Choroid plexus epithelial cell (primary cell): ENCODE measurements at regions not wholly inside any gene's neighbourhood (a gene's known extent, or its start where the extent isn't known, plus 50 kb on each side); places are given as distances from the start of the nearest gene placed in this dataset.
"Not testable (repeated sequence)": the region's sequence is repeated elsewhere in the genome, so short reads cannot be mapped to it uniquely, and the experiment has no call there.

Source experiments
- DNase-seq: peaks from one replicate; pipeline ENCODE4 v3.0.0-alpha.2; 2010; ENCODE audit warnings: low read depth
- H3K4me3 ChIP-seq: 2 replicates; pipeline ENCODE4 v1.5.1; 2011; ENCODE audit warnings: low read depth, mild to moderate bottlenecking, control low read depth, low read length, moderate library complexity
- TF ChIP-seq, protein P1 (sequence below): conservative IDR thresholded peaks from 2 replicates; pipeline ENCODE4 v1.5.1; 2011; ENCODE audit warnings: low read depth, mild to moderate bottlenecking, control low read depth, inconsistent platforms, low read length, moderate library complexity

DNA sequence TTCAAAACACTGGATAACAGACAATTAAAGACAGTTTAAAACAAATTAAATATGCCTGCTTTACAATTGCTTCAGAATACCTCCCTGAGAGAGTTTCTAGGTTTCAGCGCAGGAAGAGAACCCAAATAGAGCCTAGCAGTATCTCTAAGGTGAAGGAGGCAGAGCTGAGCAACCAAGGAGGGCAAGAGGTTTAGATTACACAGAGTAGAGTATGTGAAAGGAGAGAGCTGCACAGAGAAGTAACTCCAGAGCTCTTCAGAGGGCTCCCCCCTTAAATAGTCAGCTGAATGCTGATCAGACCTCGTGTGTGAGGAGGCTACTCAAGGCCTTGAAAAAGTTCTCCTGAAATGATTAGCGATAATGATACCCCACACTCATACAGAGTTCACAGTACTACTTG, 386.5 kb upstream of the TCF4 start:
- H3K4me3 ChIP-seq: no peak overlapping the region
- TF ChIP-seq, protein P1, sequence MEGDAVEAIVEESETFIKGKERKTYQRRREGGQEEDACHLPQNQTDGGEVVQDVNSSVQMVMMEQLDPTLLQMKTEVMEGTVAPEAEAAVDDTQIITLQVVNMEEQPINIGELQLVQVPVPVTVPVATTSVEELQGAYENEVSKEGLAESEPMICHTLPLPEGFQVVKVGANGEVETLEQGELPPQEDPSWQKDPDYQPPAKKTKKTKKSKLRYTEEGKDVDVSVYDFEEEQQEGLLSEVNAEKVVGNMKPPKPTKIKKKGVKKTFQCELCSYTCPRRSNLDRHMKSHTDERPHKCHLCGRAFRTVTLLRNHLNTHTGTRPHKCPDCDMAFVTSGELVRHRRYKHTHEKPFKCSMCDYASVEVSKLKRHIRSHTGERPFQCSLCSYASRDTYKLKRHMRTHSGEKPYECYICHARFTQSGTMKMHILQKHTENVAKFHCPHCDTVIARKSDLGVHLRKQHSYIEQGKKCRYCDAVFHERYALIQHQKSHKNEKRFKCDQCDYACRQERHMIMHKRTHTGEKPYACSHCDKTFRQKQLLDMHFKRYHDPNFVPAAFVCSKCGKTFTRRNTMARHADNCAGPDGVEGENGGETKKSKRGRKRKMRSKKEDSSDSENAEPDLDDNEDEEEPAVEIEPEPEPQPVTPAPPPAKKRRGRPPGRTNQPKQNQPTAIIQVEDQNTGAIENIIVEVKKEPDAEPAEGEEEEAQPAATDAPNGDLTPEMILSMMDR: no peak
- no peak for DNase-seq

DNA sequence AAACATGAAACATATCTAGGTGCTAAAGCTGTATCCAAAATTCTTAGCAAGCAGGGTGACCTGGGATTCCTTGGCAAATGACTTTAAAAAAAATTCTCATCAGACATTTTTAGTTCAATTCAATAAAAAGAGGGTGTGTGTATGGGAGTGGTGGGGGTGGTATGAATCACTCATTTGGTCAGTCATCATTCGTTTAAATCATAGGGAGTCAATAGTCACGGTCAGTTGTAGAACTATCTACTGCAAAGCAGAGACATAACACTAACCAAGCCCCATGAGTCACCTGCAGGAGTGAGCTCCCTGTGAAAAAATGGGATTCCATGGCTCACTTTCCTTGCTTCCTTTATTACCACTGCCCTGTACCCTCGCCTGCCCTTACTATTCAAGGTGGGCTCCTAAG, 380.6 kb upstream of the TCF4 start:
- TF ChIP-seq, protein P1: no peak
- no peak for DNase-seq
- no peak overlapping the region for H3K4me3 ChIP-seq

DNA sequence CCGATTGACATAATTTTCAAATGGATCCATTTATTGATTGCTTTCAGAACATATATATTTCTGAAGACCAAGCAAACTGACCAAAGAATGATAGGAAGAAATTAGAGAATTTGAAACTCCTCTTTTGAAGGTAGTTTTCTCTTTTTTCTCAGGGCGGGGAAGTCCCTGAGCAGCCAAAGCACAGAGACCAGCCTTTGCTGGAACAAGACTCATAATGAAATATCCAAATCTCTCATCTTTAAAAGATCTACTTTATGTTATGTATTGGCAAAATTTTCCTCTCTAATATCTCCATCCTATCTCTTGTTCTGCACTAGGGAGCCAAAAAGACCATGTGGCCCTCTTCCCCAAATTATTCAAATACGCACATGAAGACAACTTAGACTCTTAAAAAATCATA, 379.0 kb upstream of the TCF4 start:
- DNase-seq: no peak
- TF ChIP-seq, protein P1: no peak
- no peak overlapping the region for H3K4me3 ChIP-seq

DNA sequence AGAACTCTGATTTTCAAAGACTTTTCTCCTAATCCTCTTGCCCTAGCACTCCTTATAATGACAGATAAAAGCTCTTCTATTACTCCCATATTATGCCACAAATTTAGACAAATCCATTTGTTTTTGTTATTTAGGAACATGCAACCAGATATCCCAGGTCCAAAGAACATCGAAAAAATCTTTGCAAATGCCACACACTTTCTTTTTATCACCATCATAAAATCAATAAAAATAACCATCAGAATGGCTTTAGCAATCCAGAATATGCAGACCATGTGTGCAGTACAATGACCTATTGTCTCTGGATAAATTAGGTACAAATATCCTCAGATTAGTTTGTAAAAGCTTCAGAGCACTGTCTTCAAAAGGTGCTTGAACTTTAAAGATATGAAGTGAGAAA, 376.2 kb upstream of the TCF4 start:
- H3K4me3 ChIP-seq: no peak overlapping the region
- TF ChIP-seq, protein P1: no peak
- no peak for DNase-seq

DNA sequence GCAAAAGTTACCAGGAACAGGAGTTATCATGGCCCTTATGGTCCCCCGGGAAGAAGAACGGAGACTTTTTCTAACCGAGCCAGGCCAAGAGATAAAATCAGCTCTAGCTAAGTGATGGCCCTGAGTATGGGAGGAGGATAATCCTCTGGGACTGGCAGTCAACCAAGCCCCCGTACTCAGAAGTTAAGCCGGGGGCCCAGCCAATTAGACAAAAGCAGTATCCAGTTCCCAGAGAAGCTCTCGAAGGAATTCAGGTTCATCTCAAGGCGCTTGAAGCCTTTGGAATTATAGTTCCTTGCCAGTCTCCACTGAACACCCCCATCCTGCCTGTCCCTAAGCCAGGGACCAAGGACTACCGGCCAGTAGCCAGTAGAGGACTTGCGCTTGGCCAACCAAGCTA, 365.3 kb upstream of the TCF4 start:
- DNase-seq: no peak
- TF ChIP-seq, protein P1: no peak
- H3K4me3 ChIP-seq: no peak overlapping the region

DNA sequence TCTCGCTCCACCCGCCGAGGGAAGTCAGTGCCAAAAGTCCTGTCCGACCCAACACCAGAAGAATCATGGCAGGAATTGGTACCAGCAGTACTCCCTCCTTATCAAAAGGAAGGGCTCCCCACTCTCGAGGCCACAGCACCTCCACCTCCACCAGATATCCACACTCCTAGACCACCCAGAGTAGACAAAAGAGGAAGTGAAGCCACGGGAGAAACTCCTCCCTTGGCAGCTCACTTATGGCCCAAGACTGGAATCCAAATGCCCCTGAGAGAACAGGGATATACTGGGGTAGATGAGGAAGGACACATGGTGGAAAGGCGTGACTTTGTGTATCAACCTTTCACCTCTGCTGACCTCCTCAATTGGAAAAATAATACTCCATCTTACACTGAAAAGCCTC, 363.7 kb upstream of the TCF4 start:
- not testable (repeated sequence) for DNase-seq, H3K4me3 ChIP-seq

DNA sequence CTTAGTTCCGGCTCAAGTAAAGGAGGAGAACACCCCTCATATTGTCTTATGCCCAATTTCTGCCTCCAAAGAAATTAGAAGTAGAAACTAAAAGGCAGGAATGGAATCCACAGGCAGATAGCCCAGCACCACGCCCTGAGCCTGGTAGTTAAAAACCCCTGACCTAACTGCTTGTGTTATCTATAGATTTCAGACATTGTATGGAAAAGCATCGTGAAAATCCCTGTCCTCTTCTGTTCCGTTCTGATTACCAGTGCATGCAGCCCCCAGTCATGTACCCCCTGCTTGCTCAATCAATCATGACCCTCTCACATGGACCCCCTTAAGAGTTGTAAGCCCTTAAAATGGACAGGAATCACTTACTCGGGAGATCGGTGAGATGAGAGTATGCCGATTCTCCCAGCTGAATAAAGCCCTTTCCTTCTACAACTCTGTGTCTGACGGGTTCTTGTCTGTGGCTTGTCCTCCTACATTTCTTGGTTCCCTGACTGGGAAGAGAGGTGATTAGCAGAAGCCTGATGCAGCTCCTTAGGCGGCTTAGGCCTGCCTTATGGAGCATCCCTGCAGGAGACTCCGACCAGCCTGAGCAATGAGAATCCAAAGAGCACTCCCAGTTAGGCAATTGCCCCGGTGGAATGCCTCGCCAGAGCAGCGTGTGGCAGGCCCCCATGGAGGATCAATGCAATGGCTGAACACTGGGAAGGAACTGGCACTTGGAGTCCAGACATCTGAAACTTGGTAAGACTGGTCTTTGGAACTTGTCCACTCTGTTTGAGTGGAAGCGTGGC, 362.6 kb upstream of the TCF4 start:
- DNase-seq: no peak
- H3K4me3 ChIP-seq: no peak overlapping the region
- TF ChIP-seq, protein P1: no peak
